ENCODE measurements at regions not wholly inside any gene's neighbourhood (a gene's known extent, or its start where the extent isn't known, plus 50 kb on each side); places are given as distances from the start of the nearest gene placed in this dataset.

DNA sequence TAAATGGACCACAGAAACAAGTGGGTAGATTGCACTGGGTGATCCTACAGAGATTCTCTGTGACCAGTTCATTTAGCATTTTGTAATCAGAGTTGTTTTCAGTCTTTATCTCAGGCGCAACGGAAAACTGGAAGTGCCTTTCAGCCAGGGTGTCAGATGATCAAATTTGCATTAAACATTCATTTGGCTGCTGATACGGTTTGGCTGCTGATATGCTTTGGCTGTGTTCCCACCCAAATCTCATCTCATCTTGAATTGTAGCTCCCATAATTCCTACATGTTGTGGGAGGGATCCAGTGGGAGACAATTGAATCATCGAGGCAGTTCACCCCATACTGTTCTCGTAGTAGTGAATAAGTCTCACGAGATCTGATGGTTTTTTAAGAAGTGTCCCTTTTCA is 1396.1 kb upstream of the TMEFF2 start:
- no peak for DNase-seq
- H3K4me1 ChIP-seq (ENCODE audit: control insufficient read depth in 2 of 2, insufficient read depth in 2 of 2, low read length in 2 of 2) = no peaks in the 10 kb centered on the region
- Mint-ChIP-seq H3K27me3 (no peaks in the 10 kb centered on the region), H3K4me1 (no peaks in the 10 kb centered on the region), H3K9me3 (ENCODE audit: insufficient read depth) (no peaks in the 10 kb centered on the region), H3K27ac (no peak overlapping the region), H3K4me3 (no peak overlapping the region)
- no peak overlapping the region for H3K4me2 ChIP-seq (replicated peaks; ENCODE audit: low read depth, low read length, poor library complexity, severe bottlenecking)
- 94% methylated on average over 2 of the region's 6 CpGs for WGBS (ENCODE audit: insufficient coverage)
- no peak for TF ChIP-seq EZH2 (IDR thresholded peaks at IDR 0.05; ENCODE audit: borderline replicate concordance, insufficient read depth, low read depth, low read length, poor library complexity, severe bottlenecking)
- TF ChIP-seq, protein P1, sequence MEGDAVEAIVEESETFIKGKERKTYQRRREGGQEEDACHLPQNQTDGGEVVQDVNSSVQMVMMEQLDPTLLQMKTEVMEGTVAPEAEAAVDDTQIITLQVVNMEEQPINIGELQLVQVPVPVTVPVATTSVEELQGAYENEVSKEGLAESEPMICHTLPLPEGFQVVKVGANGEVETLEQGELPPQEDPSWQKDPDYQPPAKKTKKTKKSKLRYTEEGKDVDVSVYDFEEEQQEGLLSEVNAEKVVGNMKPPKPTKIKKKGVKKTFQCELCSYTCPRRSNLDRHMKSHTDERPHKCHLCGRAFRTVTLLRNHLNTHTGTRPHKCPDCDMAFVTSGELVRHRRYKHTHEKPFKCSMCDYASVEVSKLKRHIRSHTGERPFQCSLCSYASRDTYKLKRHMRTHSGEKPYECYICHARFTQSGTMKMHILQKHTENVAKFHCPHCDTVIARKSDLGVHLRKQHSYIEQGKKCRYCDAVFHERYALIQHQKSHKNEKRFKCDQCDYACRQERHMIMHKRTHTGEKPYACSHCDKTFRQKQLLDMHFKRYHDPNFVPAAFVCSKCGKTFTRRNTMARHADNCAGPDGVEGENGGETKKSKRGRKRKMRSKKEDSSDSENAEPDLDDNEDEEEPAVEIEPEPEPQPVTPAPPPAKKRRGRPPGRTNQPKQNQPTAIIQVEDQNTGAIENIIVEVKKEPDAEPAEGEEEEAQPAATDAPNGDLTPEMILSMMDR (IDR thresholded peaks at IDR 0.05) = no peak
- intact Hi-C loops (cut with micrococcal nuclease) = no loop called here
- no peak for ATAC-seq (ENCODE audit: low read depth)
- ChIA-PET POLR2A (no interaction called here), CTCF (no interaction called here)
- H3K27me3 ChIP-seq (replicated peaks in 1 of 4; ENCODE audit: control extremely low read depth in 1 of 4, control insufficient read depth in 3 of 4, insufficient read depth in 4 of 4, low read length in 3 of 4) = no peaks in the 10 kb centered on the region
- H2AFZ ChIP-seq (ENCODE audit: insufficient read depth, low read depth, low read length, poor library complexity, severe bottlenecking) = no peak overlapping the region
- no peaks in the 10 kb centered on the region for H3K9me3 ChIP-seq (ENCODE audit: control extremely low read depth in 1 of 3, control insufficient read depth in 2 of 3, insufficient read depth in 1 of 3, low read length in 2 of 3)
- H3K4me3 ChIP-seq (ENCODE audit: control extremely low read depth in 1 of 5, extremely low read depth in 1 of 5, insufficient read depth in 1 of 5, low read depth in 2 of 5, low read length in 4 of 5) = no peak overlapping the region
- no peaks in the 10 kb centered on the region for H3K79me2 ChIP-seq (ENCODE audit: control insufficient read depth, insufficient read depth, low read length)
- no peaks in the 10 kb centered on the region for H3K36me3 ChIP-seq (replicated peaks in 1 of 2; ENCODE audit: control extremely low read depth in 1 of 2, control insufficient read depth in 1 of 2, extremely low read depth in 1 of 2, insufficient read depth in 2 of 2, low read length in 1 of 2)
- no peak overlapping the region for H3K27ac ChIP-seq (ENCODE audit: low read length in 2 of 2)
- no peak overlapping the region for H3K9ac ChIP-seq (ENCODE audit: low read length)
- H4K20me1 ChIP-seq (ENCODE audit: control insufficient read depth, insufficient read depth, low read length, poor library complexity, severe bottlenecking) = no peaks in the 10 kb centered on the region

DNA sequence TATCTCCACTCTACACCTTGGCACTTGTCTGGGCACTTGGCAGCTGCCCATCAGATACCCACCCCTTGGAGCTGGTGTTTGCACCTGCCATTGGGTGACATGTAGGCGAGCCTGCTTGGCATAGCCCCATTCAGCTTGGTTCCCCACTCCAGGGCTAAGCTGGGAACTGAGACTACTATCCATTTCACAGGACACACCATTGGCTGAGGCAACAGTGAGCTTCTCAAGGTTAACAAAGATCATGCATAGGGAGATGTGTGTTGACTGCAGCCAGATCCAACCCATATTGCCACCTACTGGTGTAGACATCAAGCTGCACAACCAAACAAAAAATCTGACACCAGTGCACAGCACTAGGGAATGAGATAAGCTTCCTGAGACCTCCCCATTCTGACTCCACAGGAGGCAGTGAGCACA is 1389.8 kb upstream of the TMEFF2 start:
- no peak for TF ChIP-seq EZH2 (IDR thresholded peaks at IDR 0.05; ENCODE audit: borderline replicate concordance, insufficient read depth, low read depth, low read length, poor library complexity, severe bottlenecking)
- TF ChIP-seq, protein P1 (IDR thresholded peaks at IDR 0.05) = peak; percentile 23
- H2AFZ ChIP-seq (ENCODE audit: insufficient read depth, low read depth, low read length, poor library complexity, severe bottlenecking) = no peak overlapping the region
- CTCF ChIA-PET = no interaction called here
- 100% methylated on average over 1 of the region's 1 CpG for WGBS (ENCODE audit: insufficient coverage)
- ATAC-seq (ENCODE audit: low read depth) = no peak
- no peaks in the 10 kb centered on the region for H3K36me3 ChIP-seq (replicated peaks in 1 of 2; ENCODE audit: control extremely low read depth in 1 of 2, control insufficient read depth in 1 of 2, extremely low read depth in 1 of 2, insufficient read depth in 2 of 2, low read length in 1 of 2)
- DNase-seq = peak; percentile 30
- no peaks in the 10 kb centered on the region for H3K27me3 Mint-ChIP-seq
- H3K4me3 ChIP-seq (ENCODE audit: control extremely low read depth in 1 of 5, extremely low read depth in 1 of 5, insufficient read depth in 1 of 5, low read depth in 2 of 5, low read length in 4 of 5) = no peak overlapping the region
- H3K79me2 ChIP-seq (ENCODE audit: control insufficient read depth, insufficient read depth, low read length) = no peaks in the 10 kb centered on the region
- H3K4me2 ChIP-seq (replicated peaks; ENCODE audit: low read depth, low read length, poor library complexity, severe bottlenecking) = no peak overlapping the region
- no peak overlapping the region for H3K9ac ChIP-seq (ENCODE audit: low read length)
- intact Hi-C loops (cut with micrococcal nuclease) = no loop called here
- H3K4me1 ChIP-seq (ENCODE audit: control insufficient read depth in 2 of 2, insufficient read depth in 2 of 2, low read length in 2 of 2) = peaks cover 4% of the 10 kb centered on the region in 2 donors
- H3K4me3 Mint-ChIP-seq = no peak overlapping the region
- POLR2A ChIA-PET = no interaction called here
- H3K9me3 ChIP-seq (ENCODE audit: control extremely low read depth in 1 of 3, control insufficient read depth in 2 of 3, insufficient read depth in 1 of 3, low read length in 2 of 3) = no peaks in the 10 kb centered on the region
- no peak overlapping the region for H3K27ac Mint-ChIP-seq
- H3K27ac ChIP-seq (ENCODE audit: low read length in 2 of 2) = no peak overlapping the region
- no peaks in the 10 kb centered on the region for H4K20me1 ChIP-seq (ENCODE audit: control insufficient read depth, insufficient read depth, low read length, poor library complexity, severe bottlenecking)
- H3K27me3 ChIP-seq (replicated peaks in 1 of 4; ENCODE audit: control extremely low read depth in 1 of 4, control insufficient read depth in 3 of 4, insufficient read depth in 4 of 4, low read length in 3 of 4) = no peaks in the 10 kb centered on the region
- no peaks in the 10 kb centered on the region for H3K9me3 Mint-ChIP-seq (ENCODE audit: insufficient read depth)
- H3K4me1 Mint-ChIP-seq = no peaks in the 10 kb centered on the region

Data from B cell (primary cell).